Mammary epithelial cell (primary cell): ENCODE measurements at regions not wholly inside any gene's neighbourhood (a gene's known extent, or its start where the extent isn't known, plus 50 kb on each side); places are given as distances from the start of the nearest gene placed in this dataset.

Source experiments
- EZH2 ChIP-seq: IDR thresholded peaks from 2 replicates; pipeline ENCODE4 v1.6.1; 2012; ENCODE audit warnings: low read length, inconsistent platforms, borderline replicate concordance
- TF ChIP-seq, protein P1 (sequence below), 2 donors: IDR thresholded peaks in 1 of 2; conservative IDR thresholded peaks in 1 of 2; 2 replicates each; pipeline ENCODE4 v1.5.1; 2011 to 2012; ENCODE audit warnings: inconsistent platforms in 2 of 2, low read length in 2 of 2, mild to moderate bottlenecking in 2 of 2, control low read depth in 1 of 2, low read depth in 1 of 2; ENCODE audit not compliant: insufficient read depth in 1 of 2; ENCODE audit errors: extremely low read depth in 1 of 2

DNA sequence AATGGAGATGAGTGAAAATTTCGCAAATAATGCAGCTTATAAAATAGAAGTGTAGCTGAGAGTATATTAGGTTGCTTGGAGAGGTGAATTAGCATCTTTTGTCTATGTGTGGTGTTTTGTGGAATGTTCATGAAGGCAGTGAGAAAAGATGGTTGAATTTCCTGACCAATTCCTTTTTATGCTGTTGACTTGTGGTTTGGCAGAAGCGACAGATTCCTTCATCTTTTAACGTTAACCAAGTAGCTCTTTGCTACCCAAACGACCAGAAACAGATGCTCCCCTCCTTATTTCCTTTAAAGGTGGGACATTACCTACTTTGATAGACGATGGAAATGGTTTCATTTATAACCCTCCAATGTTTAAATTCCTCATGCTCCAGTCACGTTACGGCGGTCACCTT lies 390.5 kb downstream of the QKI start:
- TF ChIP-seq, protein P1, sequence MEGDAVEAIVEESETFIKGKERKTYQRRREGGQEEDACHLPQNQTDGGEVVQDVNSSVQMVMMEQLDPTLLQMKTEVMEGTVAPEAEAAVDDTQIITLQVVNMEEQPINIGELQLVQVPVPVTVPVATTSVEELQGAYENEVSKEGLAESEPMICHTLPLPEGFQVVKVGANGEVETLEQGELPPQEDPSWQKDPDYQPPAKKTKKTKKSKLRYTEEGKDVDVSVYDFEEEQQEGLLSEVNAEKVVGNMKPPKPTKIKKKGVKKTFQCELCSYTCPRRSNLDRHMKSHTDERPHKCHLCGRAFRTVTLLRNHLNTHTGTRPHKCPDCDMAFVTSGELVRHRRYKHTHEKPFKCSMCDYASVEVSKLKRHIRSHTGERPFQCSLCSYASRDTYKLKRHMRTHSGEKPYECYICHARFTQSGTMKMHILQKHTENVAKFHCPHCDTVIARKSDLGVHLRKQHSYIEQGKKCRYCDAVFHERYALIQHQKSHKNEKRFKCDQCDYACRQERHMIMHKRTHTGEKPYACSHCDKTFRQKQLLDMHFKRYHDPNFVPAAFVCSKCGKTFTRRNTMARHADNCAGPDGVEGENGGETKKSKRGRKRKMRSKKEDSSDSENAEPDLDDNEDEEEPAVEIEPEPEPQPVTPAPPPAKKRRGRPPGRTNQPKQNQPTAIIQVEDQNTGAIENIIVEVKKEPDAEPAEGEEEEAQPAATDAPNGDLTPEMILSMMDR (conservative IDR thresholded peaks at IDR 0.05 in 1 of 2, IDR thresholded peaks at IDR 0.05 in 1 of 2; ENCODE audit: extremely low read depth in 1 of 2, insufficient read depth in 1 of 2, low read depth in 1 of 2, low read length in 2 of 2) = no peak
- TF ChIP-seq EZH2 = no peak
